ENCODE measurements at regions not wholly inside any gene's neighbourhood (a gene's known extent, or its start where the extent isn't known, plus 50 kb on each side); places are given as distances from the start of the nearest gene placed in this dataset.
"Not testable (repeated sequence)": the region's sequence is repeated elsewhere in the genome, so short reads cannot be mapped to it uniquely, and the experiment has no call there.

- H3K27me3 ChIP-seq (ENCODE audit: control insufficient read depth in 5 of 5, insufficient read depth in 4 of 5, low read length in 5 of 5) = no peaks in the 10 kb centered on the region
- H3K9me3 ChIP-seq (ENCODE audit: control insufficient read depth in 5 of 5, low read length in 5 of 5) = no peaks in the 10 kb centered on the region
- H3K4me3 ChIP-seq (ENCODE audit: low read depth in 1 of 5, low read length in 5 of 5) = no peak overlapping the region
- no peaks in the 10 kb centered on the region for H3K4me1 ChIP-seq (ENCODE audit: control insufficient read depth in 5 of 5, insufficient read depth in 5 of 5, low read length in 5 of 5)
- no peak overlapping the region for H3K9ac ChIP-seq (ENCODE audit: low read length in 5 of 5)
- H3K27ac ChIP-seq (ENCODE audit: low read depth, low read length) = no peak overlapping the region
- H3K36me3 ChIP-seq (ENCODE audit: control insufficient read depth in 5 of 5, insufficient read depth in 5 of 5, low read length in 5 of 5) = no peaks in the 10 kb centered on the region
These were observed 1446.8 kb downstream of the PCDH9 start for GRCh38 chr13:65783383-65783782.

DNA sequence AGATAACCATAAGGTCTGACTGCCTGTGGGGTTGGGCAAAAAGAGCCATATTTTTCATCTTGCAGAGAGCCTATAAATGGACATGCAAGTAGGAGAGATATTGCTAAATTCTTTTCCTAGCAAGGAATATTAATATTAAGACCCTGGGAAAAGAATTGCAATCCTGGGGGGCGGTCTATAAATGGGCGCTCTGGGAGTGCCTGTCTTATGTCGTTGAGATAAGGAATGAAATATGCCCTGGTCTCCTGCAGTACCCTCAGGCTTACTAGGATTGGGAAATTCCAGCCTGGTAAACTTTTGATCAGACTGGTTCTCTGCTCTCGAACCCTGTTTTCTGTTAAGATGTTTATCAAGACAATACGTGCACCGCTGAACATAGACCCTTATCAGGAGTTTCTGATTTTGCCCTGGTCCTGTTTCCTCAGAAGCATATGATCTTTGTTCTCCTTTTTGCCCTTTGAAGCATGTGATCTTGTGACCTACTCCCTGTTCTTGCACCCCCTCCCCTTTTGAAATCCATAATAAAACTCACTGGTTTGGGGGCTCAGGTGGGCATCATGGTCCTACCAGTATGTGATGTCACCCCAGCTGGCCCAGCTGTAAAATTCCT lies 1458.3 kb downstream of the PCDH9 start:
- H3K4me3 ChIP-seq (ENCODE audit: low read depth in 1 of 5, low read length in 5 of 5); H3K9ac ChIP-seq (ENCODE audit: low read length in 5 of 5); H3K27me3 ChIP-seq (ENCODE audit: control insufficient read depth in 5 of 5, insufficient read depth in 4 of 5, low read length in 5 of 5); H3K36me3 ChIP-seq (ENCODE audit: control insufficient read depth in 5 of 5, insufficient read depth in 5 of 5, low read length in 5 of 5); H3K27ac ChIP-seq (ENCODE audit: low read depth, low read length); H3K4me1 ChIP-seq (ENCODE audit: control insufficient read depth in 5 of 5, insufficient read depth in 5 of 5, low read length in 5 of 5): not testable (repeated sequence)
- peaks cover 0 to 14% (median 9%) of the 10 kb centered on the region in 5 donors for H3K9me3 ChIP-seq (ENCODE audit: control insufficient read depth in 5 of 5, low read length in 5 of 5)

- Histone ChIP-seq H3K27me3 (ENCODE audit: control insufficient read depth in 5 of 5, insufficient read depth in 4 of 5, low read length in 5 of 5) (no peaks in the 10 kb centered on the region), H3K27ac (ENCODE audit: low read depth, low read length) (no peak overlapping the region), H3K4me3 (ENCODE audit: low read depth in 1 of 5, low read length in 5 of 5) (no peak overlapping the region), H3K9ac (ENCODE audit: low read length in 5 of 5) (no peak overlapping the region), H3K9me3 (ENCODE audit: control insufficient read depth in 5 of 5, low read length in 5 of 5) (peaks cover 0 to 14% (median 8%) of the 10 kb centered on the region in 5 donors), H3K36me3 (ENCODE audit: control insufficient read depth in 5 of 5, insufficient read depth in 5 of 5, low read length in 5 of 5) (no peaks in the 10 kb centered on the region), H3K4me1 (ENCODE audit: control insufficient read depth in 5 of 5, insufficient read depth in 5 of 5, low read length in 5 of 5) (no peaks in the 10 kb centered on the region)
These were observed 1461.6 kb downstream of the PCDH9 start for GRCh38 chr13:65768545-65768944.

- no peak overlapping the region for H3K27ac ChIP-seq (ENCODE audit: low read depth, low read length)
- H3K9ac ChIP-seq (ENCODE audit: low read length in 5 of 5) = no peak overlapping the region
- no peaks in the 10 kb centered on the region for H3K36me3 ChIP-seq (ENCODE audit: control insufficient read depth in 5 of 5, insufficient read depth in 5 of 5, low read length in 5 of 5)
- peaks cover 0 to 9% (median 5%) of the 10 kb centered on the region in 5 donors for H3K9me3 ChIP-seq (ENCODE audit: control insufficient read depth in 5 of 5, low read length in 5 of 5)
- H3K4me1 ChIP-seq (ENCODE audit: control insufficient read depth in 5 of 5, insufficient read depth in 5 of 5, low read length in 5 of 5) = no peaks in the 10 kb centered on the region
- H3K27me3 ChIP-seq (ENCODE audit: control insufficient read depth in 5 of 5, insufficient read depth in 4 of 5, low read length in 5 of 5) = no peaks in the 10 kb centered on the region
- no peak overlapping the region for H3K4me3 ChIP-seq (ENCODE audit: low read depth in 1 of 5, low read length in 5 of 5)
These were observed 1466.3 kb downstream of the PCDH9 start for GRCh38 chr13:65763811-65764210.

DNA sequence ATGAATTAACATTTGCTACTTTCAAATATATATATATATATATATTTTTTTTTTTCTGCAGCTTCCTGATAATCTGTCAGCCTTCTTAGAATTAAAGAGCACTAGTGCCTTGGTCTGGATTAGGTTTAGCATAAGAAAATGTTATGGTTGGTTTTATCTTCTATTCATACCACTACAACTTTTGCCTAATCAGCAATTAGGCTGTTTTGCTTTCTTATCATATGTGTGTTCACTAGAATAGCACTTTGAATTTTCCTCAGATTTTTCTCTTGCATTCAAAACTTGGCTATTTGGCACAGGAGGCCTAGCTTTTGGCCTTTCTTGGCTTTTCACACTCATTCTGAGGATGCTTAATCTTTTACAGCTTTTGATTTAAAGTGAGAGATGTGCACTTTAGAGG lies 1468.1 kb downstream of the PCDH9 start:
- H3K27ac ChIP-seq (ENCODE audit: low read depth, low read length) = no peak overlapping the region
- H3K36me3 ChIP-seq (ENCODE audit: control insufficient read depth in 5 of 5, insufficient read depth in 5 of 5, low read length in 5 of 5) = no peaks in the 10 kb centered on the region
- peaks cover 0 to 21% (median 18%) of the 10 kb centered on the region in 5 donors for H3K9me3 ChIP-seq (ENCODE audit: control insufficient read depth in 5 of 5, low read length in 5 of 5)
- H3K9ac ChIP-seq (ENCODE audit: low read length in 5 of 5) = no peak overlapping the region
- H3K4me3 ChIP-seq (ENCODE audit: low read depth in 1 of 5, low read length in 5 of 5) = no peak overlapping the region
- H3K4me1 ChIP-seq (ENCODE audit: control insufficient read depth in 5 of 5, insufficient read depth in 5 of 5, low read length in 5 of 5) = no peaks in the 10 kb centered on the region
- H3K27me3 ChIP-seq (ENCODE audit: control insufficient read depth in 5 of 5, insufficient read depth in 4 of 5, low read length in 5 of 5) = no peaks in the 10 kb centered on the region

GRCh38 chr13:65756071-65756671 lies 1474.0 kb downstream of the PCDH9 start:
- Histone ChIP-seq H3K9me3 (ENCODE audit: control insufficient read depth in 5 of 5, low read length in 5 of 5) (peaks cover 0 to 21% (median 18%) of the 10 kb centered on the region in 5 donors), H3K4me3 (ENCODE audit: low read depth in 1 of 5, low read length in 5 of 5) (no peak overlapping the region), H3K36me3 (ENCODE audit: control insufficient read depth in 5 of 5, insufficient read depth in 5 of 5, low read length in 5 of 5) (no peaks in the 10 kb centered on the region), H3K27me3 (ENCODE audit: control insufficient read depth in 5 of 5, insufficient read depth in 4 of 5, low read length in 5 of 5) (no peaks in the 10 kb centered on the region), H3K4me1 (ENCODE audit: control insufficient read depth in 5 of 5, insufficient read depth in 5 of 5, low read length in 5 of 5) (no peaks in the 10 kb centered on the region), H3K27ac (ENCODE audit: low read depth, low read length) (no peak overlapping the region), H3K9ac (ENCODE audit: low read length in 5 of 5) (no peak overlapping the region)

- Histone ChIP-seq H3K4me1 (ENCODE audit: control insufficient read depth in 5 of 5, insufficient read depth in 5 of 5, low read length in 5 of 5) (peaks cover 0 to 10% (median 6%) of the 10 kb centered on the region in 5 donors), H3K4me3 (ENCODE audit: low read depth in 1 of 5, low read length in 5 of 5) (no peak overlapping the region), H3K36me3 (ENCODE audit: control insufficient read depth in 5 of 5, insufficient read depth in 5 of 5, low read length in 5 of 5) (no peaks in the 10 kb centered on the region), H3K9ac (ENCODE audit: low read length in 5 of 5) (no peak overlapping the region), H3K9me3 (ENCODE audit: control insufficient read depth in 5 of 5, low read length in 5 of 5) (no peaks in the 10 kb centered on the region), H3K27ac (ENCODE audit: low read depth, low read length) (no peak overlapping the region), H3K27me3 (ENCODE audit: control insufficient read depth in 5 of 5, insufficient read depth in 4 of 5, low read length in 5 of 5) (no peaks in the 10 kb centered on the region)
These were observed 1481.9 kb downstream of the PCDH9 start for GRCh38 chr13:65748227-65748626.

DNA sequence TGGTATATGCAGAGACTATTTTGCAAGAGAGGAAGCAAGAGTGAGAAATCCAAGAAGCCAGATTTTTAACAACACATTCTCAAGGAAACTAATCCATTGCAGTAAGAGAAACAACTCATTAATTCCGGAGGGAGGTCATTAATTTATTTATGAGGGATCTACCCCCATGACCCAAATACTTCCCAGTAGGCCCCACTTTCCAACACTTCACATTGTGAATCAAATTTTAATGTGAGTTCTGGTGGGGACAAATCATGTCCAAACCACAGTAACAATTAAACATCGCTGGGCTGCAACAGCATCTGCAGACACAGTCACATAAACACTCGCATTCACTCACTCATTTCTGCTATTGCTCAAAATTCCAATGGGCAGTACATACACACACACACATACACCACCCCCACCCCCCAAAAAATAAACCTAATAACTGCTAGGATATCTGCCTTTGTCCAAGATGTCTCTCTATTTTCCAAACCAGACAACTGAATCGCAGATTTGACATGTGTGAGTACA lies 1483.7 kb downstream of the PCDH9 start:
- no peak overlapping the region for H3K27ac ChIP-seq (ENCODE audit: low read depth, low read length)
- no peak overlapping the region for H3K9ac ChIP-seq (ENCODE audit: low read length in 5 of 5)
- H3K4me3 ChIP-seq (ENCODE audit: low read depth in 1 of 5, low read length in 5 of 5) = no peak overlapping the region
- H3K27me3 ChIP-seq (ENCODE audit: control insufficient read depth in 5 of 5, insufficient read depth in 4 of 5, low read length in 5 of 5) = no peaks in the 10 kb centered on the region
- H3K4me1 ChIP-seq (ENCODE audit: control insufficient read depth in 5 of 5, insufficient read depth in 5 of 5, low read length in 5 of 5) = peaks cover 0 to 10% (median 6%) of the 10 kb centered on the region in 5 donors
- no peaks in the 10 kb centered on the region for H3K9me3 ChIP-seq (ENCODE audit: control insufficient read depth in 5 of 5, low read length in 5 of 5)
- no peaks in the 10 kb centered on the region for H3K36me3 ChIP-seq (ENCODE audit: control insufficient read depth in 5 of 5, insufficient read depth in 5 of 5, low read length in 5 of 5)

- no peak overlapping the region for H3K4me3 ChIP-seq (ENCODE audit: low read depth in 1 of 5, low read length in 5 of 5)
- H3K27me3 ChIP-seq (ENCODE audit: control insufficient read depth in 5 of 5, insufficient read depth in 4 of 5, low read length in 5 of 5) = no peaks in the 10 kb centered on the region
- H3K4me1 ChIP-seq (ENCODE audit: control insufficient read depth in 5 of 5, insufficient read depth in 5 of 5, low read length in 5 of 5) = peaks cover 0 to 10% (median 6%) of the 10 kb centered on the region in 5 donors
- H3K9ac ChIP-seq (ENCODE audit: low read length in 5 of 5) = no peak overlapping the region
- H3K9me3 ChIP-seq (ENCODE audit: control insufficient read depth in 5 of 5, low read length in 5 of 5) = peaks cover 0 to 4% (median 0%) of the 10 kb centered on the region in 5 donors
- no peaks in the 10 kb centered on the region for H3K36me3 ChIP-seq (ENCODE audit: control insufficient read depth in 5 of 5, insufficient read depth in 5 of 5, low read length in 5 of 5)
- H3K27ac ChIP-seq (ENCODE audit: low read depth, low read length) = no peak overlapping the region
These were observed 1485.3 kb downstream of the PCDH9 start for GRCh38 chr13:65744836-65745235.

- Histone ChIP-seq H3K36me3 (ENCODE audit: control insufficient read depth in 5 of 5, insufficient read depth in 5 of 5, low read length in 5 of 5) (no peaks in the 10 kb centered on the region), H3K9me3 (ENCODE audit: control insufficient read depth in 5 of 5, low read length in 5 of 5) (peaks cover 0 to 9% (median 0%) of the 10 kb centered on the region in 5 donors), H3K4me1 (ENCODE audit: control insufficient read depth in 5 of 5, insufficient read depth in 5 of 5, low read length in 5 of 5) (no peaks in the 10 kb centered on the region), H3K4me3 (ENCODE audit: low read depth in 1 of 5, low read length in 5 of 5) (no peak overlapping the region), H3K27ac (ENCODE audit: low read depth, low read length) (no peak overlapping the region), H3K27me3 (ENCODE audit: control insufficient read depth in 5 of 5, insufficient read depth in 4 of 5, low read length in 5 of 5) (no peaks in the 10 kb centered on the region), H3K9ac (ENCODE audit: low read length in 5 of 5) (no peak overlapping the region)
These were observed 1497.0 kb downstream of the PCDH9 start for GRCh38 chr13:65733110-65733509.
